HCT116 (cell line): ENCODE measurements at regions not wholly inside any gene's neighbourhood (a gene's known extent, or its start where the extent isn't known, plus 50 kb on each side); places are given as distances from the start of the nearest gene placed in this dataset.

Source experiments
- ATAC-seq: fragments of 200-7000 bp; cut with Tn5 transposase; 2 replicates; pipeline ENCODE4 v1.9.1; 2020; ENCODE audit warnings: mild to moderate bottlenecking, moderate library complexity
- BruUV-seq: library from RNA; stranded (reverse); fragments of 400-500 nt; replicated peaks from 2 replicates; lab custom pipeline; 2021; lab: Mats Ljungman, UMichigan
- CTCF ChIA-PET: fragments of 300-600 bp; sonication (Branson Sonifier 250); formaldehyde crosslinking; loops from one replicate; lab custom pipeline; 2021; ENCODE audit warnings: antibody characterized with exemption; lab: Charles Lee
- POLR2A ChIA-PET: fragments of 300-600, 350-600 bp; sonication (Branson Sonifier 250); formaldehyde crosslinking; loops from one replicate; lab custom pipeline; 2021; ENCODE audit warnings: antibody characterized with exemption; lab: Charles Lee
- RAD21 ChIA-PET, 2 experiments: fragments of 300-600 bp; sonication (Branson Sonifier 250); formaldehyde crosslinking; loops; one replicate each; lab custom pipeline; 2023; ENCODE audit warnings: low total read pairs in 2 of 2; ENCODE audit not compliant: uncharacterized antibody in 2 of 2, unreplicated experiment in 2 of 2, low non-redundant PET in 1 of 2; lab: Charles Lee
- DNase-seq: peaks from one replicate; pipeline ENCODE4 v3.0.0-alpha.2; 2010; ENCODE audit warnings: low read depth, low spot score
- H2AFZ ChIP-seq: fragments of 200-600 bp; shearing (Covaris generic), sonication (generic); 2 replicates; pipeline ENCODE4 v1.6.1; 2017; ENCODE audit warnings: low read depth, mixed run types, mixed read lengths, antibody characterized with exemption, low read length; ENCODE audit not compliant: poor library complexity, severe bottlenecking
- H3K27ac ChIP-seq: 2 replicates; pipeline ENCODE4 v1.5.1; 2012; ENCODE audit warnings: low read depth, low read length
- H3K27me3 ChIP-seq: fragments of 200-600 bp; sonication (generic); 2 replicates; pipeline ENCODE4 v1.6.1; 2016; ENCODE audit warnings: mixed run types, low read length, mixed read lengths; ENCODE audit not compliant: insufficient read depth
- H3K36me3 ChIP-seq, 2 experiments: fragments of 200-500 bp in 1 of 2; fragments of 200-600 bp in 1 of 2; sonication (Bioruptor generic) in 1 of 2; sonication (generic) in 1 of 2; 2 replicates each; pipeline versions ENCODE4 v1.5.1 to v1.6.1; 2014 to 2016; ENCODE audit warnings: low read length in 2 of 2, inconsistent platforms in 1 of 2, mixed read lengths in 1 of 2, mixed run types in 1 of 2; ENCODE audit not compliant: insufficient read depth in 2 of 2, control insufficient read depth in 1 of 2
- H3K4me1 ChIP-seq, 2 experiments: fragments of 200-600 bp in 1 of 2; sonication (generic) in 1 of 2; 2 replicates each; pipeline versions ENCODE4 v1.5.1 to v1.6.1; 2012 to 2017; ENCODE audit warnings: low read length in 2 of 2, inconsistent platforms in 1 of 2, mild to moderate bottlenecking in 1 of 2, mixed read lengths in 1 of 2, mixed run types in 1 of 2, moderate library complexity in 1 of 2; ENCODE audit not compliant: insufficient read depth in 2 of 2, control insufficient read depth in 1 of 2
- H3K4me2 ChIP-seq: fragments of 200-600 bp; sonication (generic); 2 replicates; pipeline ENCODE4 v1.6.1; 2017; ENCODE audit warnings: mixed run types, low read length, mixed read lengths
- H3K4me3 ChIP-seq, 2 experiments: fragments of 200-600 bp in 1 of 2; sonication (generic) in 1 of 2; replicated peaks in 1 of 2; 2 replicates each; pipeline ENCODE4 v1.5.1; 2011 to 2016; ENCODE audit warnings: low read length in 2 of 2, control low read depth in 1 of 2, low read depth in 1 of 2, mild to moderate bottlenecking in 1 of 2, mixed read lengths in 1 of 2, mixed run types in 1 of 2
- H3K79me2 ChIP-seq: fragments of 200-600 bp; sonication (generic); 2 replicates; pipeline ENCODE4 v1.6.1; 2017; ENCODE audit warnings: mild to moderate bottlenecking, mixed run types, low read length, moderate library complexity, mixed read lengths; ENCODE audit not compliant: insufficient read depth
- H3K9ac ChIP-seq: fragments of 200-600 bp; sonication (generic); 2 replicates; pipeline ENCODE4 v1.6.1; 2016; ENCODE audit warnings: low read length, mixed read lengths
- H3K9me2 ChIP-seq: fragments of 200-600 bp; sonication (generic), shearing (Covaris generic); 2 replicates; pipeline ENCODE4 v1.6.1; 2017; ENCODE audit warnings: mixed run types, mild to moderate bottlenecking, moderate library complexity; ENCODE audit not compliant: insufficient read depth
- H3K9me3 ChIP-seq, 2 experiments: fragments of 200-500 bp in 1 of 2; fragments of 200-600 bp in 1 of 2; sonication (Bioruptor generic) in 1 of 2; sonication (generic) in 1 of 2; 2 replicates each; pipeline ENCODE4 v1.6.1; 2014 to 2017; ENCODE audit warnings: low read length in 2 of 2, mixed read lengths in 2 of 2, inconsistent platforms in 1 of 2, low read depth in 1 of 2, mild to moderate bottlenecking in 1 of 2, mixed run types in 1 of 2, moderate library complexity in 1 of 2; ENCODE audit not compliant: control insufficient read depth in 1 of 2, insufficient read depth in 1 of 2
- H4K20me1 ChIP-seq: fragments of 200-600 bp; sonication (generic), shearing (Covaris generic); 2 replicates; pipeline ENCODE4 v1.6.1; 2017; ENCODE audit warnings: mixed run types, mild to moderate bottlenecking, moderate library complexity; ENCODE audit not compliant: insufficient read depth
- CBX3 ChIP-seq: IDR thresholded peaks from 2 replicates; pipeline ENCODE4 v1.6.1; 2012; ENCODE audit warnings: low read depth
- CEBPB ChIP-seq: IDR thresholded peaks from 2 replicates; pipeline ENCODE4 v1.6.1; 2012; ENCODE audit warnings: low read depth
- FOSL1 ChIP-seq: IDR thresholded peaks from 2 replicates; pipeline ENCODE4 v1.6.1; 2012; ENCODE audit warnings: low read depth
- JUND ChIP-seq: IDR thresholded peaks from 2 replicates; pipeline ENCODE4 v1.6.1; 2012
- MAX ChIP-seq: IDR thresholded peaks from 2 replicates; pipeline ENCODE4 v1.6.1; 2012
- POLR2A ChIP-seq: IDR thresholded peaks from 2 replicates; pipeline ENCODE4 v1.7.0; 2011; ENCODE audit warnings: borderline replicate concordance; ENCODE audit not compliant: insufficient read depth, insufficient read length; ENCODE audit errors: extremely low read depth
- RAD21 ChIP-seq: IDR thresholded peaks from 2 replicates; pipeline ENCODE4 v1.6.1; 2012; ENCODE audit warnings: low read depth, mild to moderate bottlenecking
- REST ChIP-seq: IDR thresholded peaks from 2 replicates; pipeline ENCODE4 v1.6.1; 2012; ENCODE audit warnings: low read depth
- SP1 ChIP-seq: IDR thresholded peaks from 2 replicates; pipeline ENCODE4 v1.6.1; 2012; ENCODE audit warnings: low read depth
- YY1 ChIP-seq: IDR thresholded peaks from 2 replicates; pipeline ENCODE4 v1.6.1; 2011; ENCODE audit warnings: low read length, low read depth, moderate library complexity, mild to moderate bottlenecking; ENCODE audit not compliant: insufficient replicate concordance; ENCODE audit errors: extremely low read depth
- ZNF274 ChIP-seq: fragments of 200-500 bp; sonication (Bioruptor generic); IDR thresholded peaks from 2 replicates; pipeline ENCODE4 v1.6.1; 2014; ENCODE audit warnings: mild to moderate bottlenecking, low read depth, low read length, inconsistent platforms
- intact Hi-C: fragments of 100-400 bp; cut with micrococcal nuclease; formaldehyde crosslinking; loops from 2 replicates; pipeline ENCODE4 v1.10.0; 2022

- TF ChIP-seq REST, result no peak
- no peak for TF ChIP-seq POLR2A
- TF ChIP-seq FOSL1, result no peak
- TF ChIP-seq RAD21, result no peak
Observed at GRCh38 chr9:13596383-13596970, 317.0 kb upstream of the MPDZ start (continued).

- H3K9ac ChIP-seq, result no peak overlapping the region
- H3K4me2 ChIP-seq, result no peak overlapping the region
- ChIA-PET CTCF (no interaction called here), RAD21 (no interaction called here), POLR2A (no interaction called here)
- TF ChIP-seq JUND (no peak), SP1 (no peak), POLR2A (no peak), ZNF274 (no peak), CBX3 (no peak), CEBPB (no peak), MAX (no peak), YY1 (no peak)
- H4K20me1 ChIP-seq, result no peaks in the 10 kb centered on the region
- no peak overlapping the region for H3K27ac ChIP-seq
- intact Hi-C loops, result no loop called here
- DNase-seq, result no peak
- H3K79me2 ChIP-seq, result no peaks in the 10 kb centered on the region
- no TSS peak for BruUV-seq
- H3K4me3 ChIP-seq, result no peak overlapping the region
- no peaks in the 10 kb centered on the region for H3K9me2 ChIP-seq
- H3K4me1 ChIP-seq, result no peaks in the 10 kb centered on the region
- no peaks in the 10 kb centered on the region for H3K36me3 ChIP-seq
- ATAC-seq, result no peak
- H2AFZ ChIP-seq, result no peak overlapping the region
- H3K9me3 ChIP-seq, result no peaks in the 10 kb centered on the region
- no peaks in the 10 kb centered on the region for H3K27me3 ChIP-seq
Observed at GRCh38 chr9:13590996-13591395, 311.5 kb upstream of the MPDZ start.
